HG02870 (cell line): ENCODE measurements at regions not wholly inside any gene's neighbourhood (a gene's known extent, or its start where the extent isn't known, plus 50 kb on each side); places are given as distances from the start of the nearest gene placed in this dataset.

ENCODE experiments used
- ATAC-seq: cut with Tn5 transposase; IDR thresholded peaks from one replicate; pipeline ENCODE4 v1.9.1; 2021; ENCODE audit warnings: mild to moderate bottlenecking, moderate library complexity; ENCODE audit not compliant: unreplicated experiment

DNA sequence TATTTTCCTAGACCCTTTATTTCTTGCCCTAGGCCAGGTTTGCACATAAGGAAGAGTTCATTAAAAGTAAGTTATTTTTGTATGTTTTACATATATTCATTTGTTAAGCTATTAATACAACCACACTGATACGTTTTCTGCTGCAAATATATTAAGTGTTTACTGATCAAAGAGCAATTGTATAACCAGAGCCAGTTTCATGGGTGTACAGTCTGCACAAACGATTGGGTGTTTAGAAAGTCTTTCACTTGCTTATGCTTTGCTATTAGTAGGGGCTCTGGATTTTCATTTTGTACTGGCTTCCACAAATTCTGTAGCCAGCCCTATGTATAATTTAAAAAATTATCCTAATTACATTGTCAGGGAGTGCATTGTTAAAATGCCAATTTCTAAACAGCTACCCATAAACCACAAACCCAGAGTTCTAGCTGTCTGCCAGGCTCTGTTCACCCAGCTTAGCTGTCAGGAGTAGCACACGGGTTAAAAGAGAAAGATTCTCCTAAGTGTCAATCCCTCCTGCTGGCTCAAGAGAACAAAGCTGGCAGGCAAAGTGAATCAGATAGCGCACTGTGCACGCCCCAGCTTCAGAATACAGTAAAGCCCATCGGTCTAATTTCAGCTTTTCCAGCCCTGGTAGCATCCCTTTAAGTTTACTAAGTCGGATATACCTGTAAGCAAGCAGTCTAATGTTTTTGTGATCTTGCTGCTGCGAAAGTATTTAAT, 151.0 kb upstream of the LMO3 start:
- ATAC-seq = no peak

DNA sequence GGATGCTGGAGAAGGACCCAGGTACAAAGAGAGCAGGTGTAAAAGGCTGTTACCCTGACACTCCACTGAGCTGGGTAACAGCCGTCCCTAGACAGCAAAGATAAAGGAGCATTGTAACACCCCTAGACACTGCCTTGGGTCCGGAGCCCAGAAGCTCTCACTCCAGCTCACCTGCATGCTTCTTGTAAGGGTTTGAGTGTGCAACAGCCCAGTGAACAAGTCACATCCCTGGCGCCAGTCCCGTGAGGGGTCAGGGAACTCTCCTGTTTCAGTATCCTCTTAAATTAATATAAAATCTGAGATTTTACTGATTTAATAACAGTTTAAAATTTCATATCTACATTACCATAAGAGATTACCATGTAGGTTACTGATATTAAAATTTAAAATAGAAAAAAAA, 124.8 kb upstream of the LMO3 start:
- no peak for ATAC-seq

DNA sequence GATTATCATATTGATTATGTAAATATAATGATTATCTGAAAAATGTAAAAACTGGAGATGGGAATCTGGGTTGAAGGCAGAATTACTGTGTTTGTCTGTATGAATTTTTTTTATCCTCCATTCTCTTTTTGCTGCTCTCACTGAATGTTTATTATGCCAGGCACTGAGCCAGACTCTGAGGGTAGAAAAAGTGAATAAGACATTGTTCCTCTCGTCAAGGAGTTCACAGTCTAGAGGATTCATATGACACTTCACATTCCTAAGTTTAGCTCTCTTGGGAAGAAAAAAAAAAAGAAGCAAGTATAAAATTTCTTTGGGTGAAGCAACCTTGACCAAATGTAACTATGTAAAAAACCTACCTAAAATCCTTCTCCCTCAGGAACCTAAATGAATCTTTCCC, 120.9 kb upstream of the LMO3 start:
- ATAC-seq = no peak

DNA sequence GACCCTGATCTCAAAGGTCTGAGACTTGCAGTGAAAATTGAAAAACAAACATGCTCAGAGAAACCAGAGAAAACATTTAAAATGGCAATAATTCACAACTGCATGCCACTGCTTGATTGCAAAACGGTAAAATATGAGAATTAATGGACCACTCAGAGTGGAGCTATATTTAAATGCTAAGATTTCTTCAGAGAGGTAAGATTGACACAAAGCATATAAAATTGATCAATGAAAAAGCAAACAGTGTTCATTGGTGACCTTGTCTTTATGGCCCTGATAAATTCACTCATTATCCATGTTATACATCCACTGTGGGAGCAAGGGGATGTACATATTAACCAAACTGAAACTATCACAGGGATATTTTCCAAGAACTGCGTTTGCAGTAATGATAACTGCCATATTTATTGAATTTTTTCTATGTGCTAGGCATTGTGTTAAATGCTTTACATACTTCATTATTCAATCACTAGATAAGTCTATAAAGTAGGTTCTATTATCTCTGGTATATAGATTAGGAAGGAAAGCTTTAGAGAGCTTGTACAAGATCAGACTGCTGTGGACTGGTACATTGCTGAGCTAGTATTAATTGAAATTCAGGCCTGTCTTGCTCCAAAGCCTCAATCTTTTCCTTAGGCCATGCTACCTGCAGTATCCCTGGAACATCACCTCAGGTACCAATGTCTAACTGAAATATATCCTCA, 113.9 kb upstream of the LMO3 start:
- ATAC-seq = no peak

DNA sequence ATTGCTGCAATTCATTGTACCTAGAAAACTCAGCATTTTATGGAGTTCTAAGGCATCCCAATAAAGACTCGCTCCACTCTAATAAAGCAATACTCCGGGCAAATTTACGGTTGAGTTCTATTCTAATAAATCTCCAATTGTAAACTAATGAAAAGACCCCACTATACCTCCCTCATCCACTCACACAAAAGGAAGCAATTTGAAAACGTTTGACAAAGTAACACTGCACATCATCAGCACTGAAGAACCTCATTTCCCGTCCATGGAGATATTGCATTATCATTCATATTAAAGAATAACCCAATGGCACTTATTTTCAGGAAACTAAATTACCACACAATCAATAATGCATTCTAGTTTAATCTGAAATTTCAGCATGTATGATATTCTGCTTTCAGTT, 111.0 kb upstream of the LMO3 start:
- no peak for ATAC-seq

DNA sequence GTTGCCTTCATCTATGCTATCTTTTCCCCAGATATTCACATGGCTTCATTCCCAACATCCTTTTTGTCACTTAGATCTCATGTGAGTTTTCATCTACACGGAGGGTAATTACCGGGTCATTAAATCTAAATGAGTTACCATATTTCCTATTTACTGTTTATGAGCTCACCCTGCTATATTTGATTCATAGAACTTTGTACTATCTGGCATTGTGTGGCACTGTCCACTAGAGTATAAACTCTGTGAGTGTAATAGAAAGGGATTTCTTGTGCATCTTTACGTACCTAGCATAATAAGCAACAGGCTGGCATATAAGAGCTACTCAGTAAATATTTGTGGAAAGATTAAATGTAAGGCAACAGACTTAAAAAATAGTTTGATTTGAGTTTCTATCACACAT, 86.1 kb upstream of the LMO3 start:
- ATAC-seq = no peak

DNA sequence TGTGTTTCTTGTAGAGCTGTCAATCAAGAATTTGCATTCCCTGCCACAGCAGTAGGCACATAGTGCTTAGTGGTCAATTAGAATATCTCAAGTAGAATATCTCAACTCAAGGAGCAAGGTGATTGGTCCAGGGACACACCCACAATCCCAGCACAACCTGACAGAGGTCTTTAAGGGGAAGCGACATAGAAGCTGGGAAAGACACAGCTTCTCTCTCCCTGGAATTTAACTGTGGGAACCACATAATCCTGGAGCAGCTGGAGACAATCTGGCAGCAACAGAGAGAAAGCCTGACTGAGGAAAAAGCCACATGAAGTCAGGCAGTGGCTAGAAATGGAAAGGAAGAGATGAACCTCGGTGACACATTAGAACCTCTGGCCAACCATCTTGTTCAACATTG, 85.7 kb upstream of the LMO3 start:
- ATAC-seq = no peak

DNA sequence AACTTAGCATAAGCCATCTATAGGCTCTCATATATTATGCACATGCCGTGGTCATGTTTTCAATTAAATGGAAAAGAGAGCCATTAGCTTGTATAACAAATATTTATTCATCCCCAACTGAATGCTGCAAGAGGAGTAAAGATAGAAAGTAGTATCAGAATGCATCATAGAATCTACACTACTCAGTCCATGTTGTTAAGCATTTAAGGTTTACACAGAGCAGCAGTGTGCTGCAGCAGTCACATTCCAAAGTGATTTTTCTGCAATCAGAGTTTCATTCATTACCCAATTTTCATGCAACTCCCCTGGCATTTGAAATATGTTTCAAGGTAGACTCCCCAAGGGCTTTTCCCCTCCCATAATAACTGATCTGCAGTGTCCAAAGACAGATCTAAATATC, 82.2 kb upstream of the LMO3 start:
- no peak for ATAC-seq

DNA sequence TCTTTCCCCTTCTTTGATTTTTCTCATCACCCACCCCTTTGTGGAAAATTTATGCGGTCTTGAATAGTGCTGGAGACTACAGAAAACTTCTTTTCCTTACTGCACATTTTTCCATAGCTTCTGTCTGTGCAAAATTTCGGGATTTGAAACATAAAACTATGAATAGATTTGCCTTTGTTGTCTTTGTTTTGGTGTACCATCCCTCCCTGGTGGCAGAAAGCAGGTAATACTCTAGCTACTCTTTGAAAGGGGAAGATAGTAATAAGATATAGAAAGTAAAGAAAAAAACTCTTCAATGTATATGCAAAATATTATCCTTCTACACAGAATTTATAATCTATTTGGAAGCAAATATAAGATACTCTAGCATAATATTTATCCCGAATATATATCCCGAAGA, 79.1 kb upstream of the LMO3 start:
- ATAC-seq = no peak

DNA sequence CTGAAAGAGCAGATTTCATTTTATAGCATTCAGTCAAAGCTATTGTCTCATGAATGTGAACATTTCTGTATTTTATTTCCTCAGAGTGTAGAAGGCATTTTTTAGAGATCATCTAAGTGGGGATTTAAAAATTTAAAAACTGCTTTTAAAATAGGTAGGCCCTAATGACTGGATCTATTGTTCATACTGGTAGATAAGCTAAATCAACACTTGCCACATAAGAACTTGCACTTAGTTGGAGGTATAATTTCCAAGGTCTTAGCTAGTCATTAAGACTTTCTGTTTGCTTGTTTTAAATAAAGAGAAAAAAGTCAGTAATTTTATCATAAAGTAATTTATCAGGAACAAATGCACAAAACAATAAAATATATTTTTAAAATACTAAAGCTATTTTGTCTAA, 75.2 kb upstream of the LMO3 start:
- no peak for ATAC-seq

DNA sequence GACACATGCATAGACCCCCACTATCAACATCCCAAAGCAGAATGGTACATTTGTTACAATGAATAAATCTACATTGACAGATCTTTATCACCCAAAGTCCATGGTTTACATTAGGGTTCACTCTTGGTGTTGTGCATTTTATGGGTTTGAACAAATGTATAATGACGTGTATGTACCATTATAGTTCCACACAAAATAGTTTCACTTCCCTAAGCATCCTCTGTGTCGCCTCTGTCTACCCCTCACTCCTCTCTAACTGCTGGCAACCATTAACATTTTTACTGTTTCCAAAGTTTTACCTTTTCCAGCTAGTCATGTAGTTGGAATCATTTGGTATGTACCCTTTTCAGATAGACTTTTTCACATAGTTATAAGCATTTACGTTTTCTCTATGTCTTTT, 69.5 kb upstream of the LMO3 start:
- no peak for ATAC-seq

DNA sequence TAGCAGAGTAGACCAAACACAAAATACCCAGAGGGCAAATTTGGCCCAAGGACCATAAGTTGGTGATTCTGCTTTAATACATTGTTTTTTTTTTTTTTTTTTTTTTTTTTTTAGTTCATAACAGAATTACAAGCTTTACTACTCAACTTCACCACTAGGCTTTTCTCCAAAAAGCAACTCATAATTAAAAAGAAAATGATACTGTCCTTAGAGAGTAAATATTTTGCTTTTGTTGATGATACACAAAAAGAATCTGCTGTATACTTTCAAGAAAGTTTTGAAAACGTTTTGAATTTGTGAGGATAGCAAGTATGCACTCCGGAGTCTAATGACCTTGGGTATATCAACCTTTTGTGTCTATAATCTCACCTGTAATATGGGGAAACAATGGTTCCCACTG, 68.9 kb upstream of the LMO3 start:
- no peak for ATAC-seq

DNA sequence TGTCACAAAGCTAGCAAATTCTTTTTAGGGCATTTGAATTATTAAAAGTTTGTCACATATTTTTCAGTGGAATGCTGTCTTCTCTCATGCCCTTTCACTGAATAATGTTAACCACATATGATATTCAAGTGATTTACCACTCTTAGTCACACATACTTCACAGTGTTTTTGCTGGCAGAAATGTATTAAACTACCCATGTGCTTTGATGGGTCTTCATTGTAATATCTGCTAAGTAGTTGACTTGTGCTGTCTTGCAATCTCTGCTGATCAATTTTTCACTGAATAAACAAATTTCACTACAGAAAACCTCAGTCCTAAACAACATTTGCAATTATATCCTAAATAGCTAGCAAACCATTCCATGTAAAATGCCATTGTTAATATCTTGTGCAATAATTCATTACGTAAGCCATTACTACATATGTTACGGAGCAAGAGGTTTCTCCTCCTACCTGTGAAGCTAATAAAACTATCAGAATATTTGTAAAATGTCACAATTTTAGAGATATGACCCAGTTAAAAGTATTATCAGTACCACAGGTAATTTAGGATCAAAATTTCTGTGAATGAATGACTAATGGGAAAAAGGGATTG, 64.6 kb upstream of the LMO3 start:
- ATAC-seq = no peak

DNA sequence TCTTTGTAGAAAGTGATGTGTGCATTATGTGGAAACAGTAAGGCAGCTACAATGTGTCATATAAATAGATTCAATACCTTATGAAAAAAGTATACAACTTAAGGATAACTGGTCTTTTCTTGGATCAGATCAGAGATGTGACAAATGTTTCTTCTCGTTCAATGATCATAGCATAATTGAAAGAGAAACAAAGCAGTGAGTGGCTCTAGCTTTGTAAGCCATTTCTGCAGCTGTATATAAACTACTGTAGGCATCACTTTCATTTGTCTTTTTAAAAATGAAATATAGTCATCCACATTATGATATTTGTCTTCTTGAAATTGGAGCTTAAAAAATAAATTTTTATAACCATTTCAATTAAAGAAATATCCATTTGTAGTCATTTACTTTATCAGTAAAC, 63.8 kb upstream of the LMO3 start:
- no peak for ATAC-seq

DNA sequence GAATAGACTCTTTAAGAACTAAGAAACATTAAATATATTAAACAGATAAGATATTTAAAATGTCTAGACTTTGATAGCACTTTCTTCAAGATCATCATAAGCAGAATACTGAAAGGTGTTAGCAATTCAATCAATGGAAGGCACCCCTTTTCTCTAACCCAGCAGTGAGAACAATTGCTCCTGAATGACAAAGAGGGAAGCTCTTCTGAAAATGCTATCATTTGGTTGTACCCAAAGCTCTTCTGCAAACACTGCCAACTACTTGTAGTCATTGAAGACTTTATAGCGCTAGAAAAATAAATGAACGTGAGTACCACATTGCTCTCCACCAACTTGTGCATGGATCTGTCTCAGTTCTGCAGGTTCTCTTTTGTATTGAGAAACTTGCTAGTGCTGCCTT, 62.2 kb upstream of the LMO3 start:
- no peak for ATAC-seq

DNA sequence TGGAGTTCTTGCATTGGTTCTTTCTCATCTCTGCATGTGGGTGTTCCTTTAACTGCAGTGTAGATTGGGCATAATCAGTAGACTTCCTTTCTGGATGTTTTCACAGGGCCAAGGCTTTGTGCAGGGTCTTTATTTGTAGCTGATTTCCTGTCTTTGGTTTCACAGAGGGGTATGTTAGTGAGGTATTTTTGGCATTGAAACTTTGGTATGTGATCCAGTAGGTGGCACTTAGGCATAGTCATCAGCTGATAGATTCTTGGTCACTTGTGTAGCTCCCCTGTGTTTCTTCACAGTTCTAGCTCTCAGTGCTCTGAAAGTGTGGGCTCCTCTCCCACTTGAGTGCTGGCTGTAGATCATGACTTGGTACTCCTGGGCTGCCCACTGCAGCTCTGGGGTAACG, 52.7 kb upstream of the LMO3 start:
- ATAC-seq = no peak
